Mammary epithelial cell (primary cell): ENCODE measurements at regions not wholly inside any gene's neighbourhood (a gene's known extent, or its start where the extent isn't known, plus 50 kb on each side); places are given as distances from the start of the nearest gene placed in this dataset.
"Not testable (repeated sequence)": the region's sequence is repeated elsewhere in the genome, so short reads cannot be mapped to it uniquely, and the experiment has no call there.

Experiments
- CTCF ChIP-seq, 2 donors: IDR thresholded peaks in 1 of 2; conservative IDR thresholded peaks in 1 of 2; 2 replicates each; pipeline ENCODE4 v1.5.1; 2011 to 2012; ENCODE audit warnings: inconsistent platforms in 2 of 2, low read length in 2 of 2, mild to moderate bottlenecking in 2 of 2, control low read depth in 1 of 2, low read depth in 1 of 2; ENCODE audit not compliant: insufficient read depth in 1 of 2; ENCODE audit errors: extremely low read depth in 1 of 2
- EZH2 ChIP-seq: IDR thresholded peaks from 2 replicates; pipeline ENCODE4 v1.6.1; 2012; ENCODE audit warnings: low read length, inconsistent platforms, borderline replicate concordance

- TF ChIP-seq EZH2; CTCF (conservative IDR thresholded peaks at IDR 0.05 in 1 of 2, IDR thresholded peaks at IDR 0.05 in 1 of 2; ENCODE audit: extremely low read depth in 1 of 2, insufficient read depth in 1 of 2, low read depth in 1 of 2, low read length in 2 of 2): not testable (repeated sequence)
These were observed 537.5 kb downstream of the KCNJ18 start for GRCh38 chr17:22229821-22230220.
